DND-41 (cell line): ENCODE measurements at regions not wholly inside any gene's neighbourhood (a gene's known extent, or its start where the extent isn't known, plus 50 kb on each side); places are given as distances from the start of the nearest gene placed in this dataset.
"Not testable (repeated sequence)": the region's sequence is repeated elsewhere in the genome, so short reads cannot be mapped to it uniquely, and the experiment has no call there.

Experiments
- CTCF ChIP-seq: IDR thresholded peaks from 2 replicates; pipeline ENCODE4 v1.5.1; 2012; ENCODE audit warnings: borderline replicate concordance, low read length, moderate library complexity, mild to moderate bottlenecking; ENCODE audit not compliant: poor library complexity, severe bottlenecking; ENCODE audit errors: extremely low read depth
- EZH2 ChIP-seq: IDR thresholded peaks from 3 replicates; pipeline ENCODE4 v1.6.1; 2012; ENCODE audit warnings: borderline replicate concordance, low read depth, mild to moderate bottlenecking, moderate library complexity, low read length, inconsistent platforms; ENCODE audit not compliant: severe bottlenecking

GRCh38 chr16:46388354-46388753 is 232.8 kb downstream of the SHCBP1 start:
- TF ChIP-seq CTCF, EZH2: not testable (repeated sequence)
